GM12873 (cell line): ENCODE measurements at regions not wholly inside any gene's neighbourhood (a gene's known extent, or its start where the extent isn't known, plus 50 kb on each side); places are given as distances from the start of the nearest gene placed in this dataset.

Experiments used
- TF ChIP-seq, protein P1 (sequence below): IDR thresholded peaks from 2 replicates; pipeline ENCODE4 v1.5.1; 2012; ENCODE audit warnings: low read depth, mild to moderate bottlenecking, moderate library complexity, low read length, control low read depth; ENCODE audit not compliant: insufficient read depth; ENCODE audit errors: missing control alignments

- TF ChIP-seq, protein P1, sequence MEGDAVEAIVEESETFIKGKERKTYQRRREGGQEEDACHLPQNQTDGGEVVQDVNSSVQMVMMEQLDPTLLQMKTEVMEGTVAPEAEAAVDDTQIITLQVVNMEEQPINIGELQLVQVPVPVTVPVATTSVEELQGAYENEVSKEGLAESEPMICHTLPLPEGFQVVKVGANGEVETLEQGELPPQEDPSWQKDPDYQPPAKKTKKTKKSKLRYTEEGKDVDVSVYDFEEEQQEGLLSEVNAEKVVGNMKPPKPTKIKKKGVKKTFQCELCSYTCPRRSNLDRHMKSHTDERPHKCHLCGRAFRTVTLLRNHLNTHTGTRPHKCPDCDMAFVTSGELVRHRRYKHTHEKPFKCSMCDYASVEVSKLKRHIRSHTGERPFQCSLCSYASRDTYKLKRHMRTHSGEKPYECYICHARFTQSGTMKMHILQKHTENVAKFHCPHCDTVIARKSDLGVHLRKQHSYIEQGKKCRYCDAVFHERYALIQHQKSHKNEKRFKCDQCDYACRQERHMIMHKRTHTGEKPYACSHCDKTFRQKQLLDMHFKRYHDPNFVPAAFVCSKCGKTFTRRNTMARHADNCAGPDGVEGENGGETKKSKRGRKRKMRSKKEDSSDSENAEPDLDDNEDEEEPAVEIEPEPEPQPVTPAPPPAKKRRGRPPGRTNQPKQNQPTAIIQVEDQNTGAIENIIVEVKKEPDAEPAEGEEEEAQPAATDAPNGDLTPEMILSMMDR: no peak
Observed at GRCh38 chr4:180840142-180840541, 1403.1 kb upstream of the TENM3 start.

- TF ChIP-seq, protein P1: no peak
Observed at GRCh38 chr4:180850318-180850940, 1392.8 kb upstream of the TENM3 start.

DNA sequence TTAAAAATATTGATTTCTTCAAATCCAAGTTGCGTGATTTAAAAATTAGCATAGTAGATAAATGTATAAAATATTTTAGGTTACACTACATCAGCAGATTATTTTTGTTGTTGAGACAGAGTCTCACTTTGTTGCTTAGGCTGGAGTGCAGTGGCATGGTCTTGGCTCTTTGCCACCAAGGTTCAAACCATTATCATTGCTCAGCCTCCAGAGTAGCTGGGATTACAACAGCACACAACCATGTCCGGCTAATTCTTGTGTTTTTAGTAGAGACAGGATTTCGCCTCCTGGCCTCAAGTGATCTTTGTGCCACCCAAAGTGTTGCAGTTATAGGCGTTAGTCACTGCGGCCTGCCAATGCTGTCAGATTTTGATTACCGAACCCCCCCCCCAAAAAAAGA is 1390.5 kb upstream of the TENM3 start:
- TF ChIP-seq, protein P1: no peak

DNA sequence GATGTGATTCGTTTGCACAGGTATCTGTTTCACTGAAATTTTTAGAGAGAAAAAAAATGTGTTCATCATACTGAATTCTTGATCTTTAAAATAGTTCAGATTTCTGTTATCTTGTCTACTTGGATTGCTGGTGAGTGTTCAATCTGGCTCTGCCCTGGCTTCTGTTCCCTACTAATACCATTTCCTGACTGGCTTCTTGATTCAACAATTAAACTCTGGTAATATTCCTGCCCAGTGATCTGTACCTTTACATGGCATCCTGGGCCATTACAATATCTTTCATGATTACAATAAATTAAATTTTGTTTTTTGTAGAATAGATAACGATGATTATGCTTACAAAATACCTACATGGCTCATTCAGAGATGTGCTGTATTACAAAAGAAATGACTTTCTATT is 1388.0 kb upstream of the TENM3 start:
- TF ChIP-seq, protein P1: no peak

DNA sequence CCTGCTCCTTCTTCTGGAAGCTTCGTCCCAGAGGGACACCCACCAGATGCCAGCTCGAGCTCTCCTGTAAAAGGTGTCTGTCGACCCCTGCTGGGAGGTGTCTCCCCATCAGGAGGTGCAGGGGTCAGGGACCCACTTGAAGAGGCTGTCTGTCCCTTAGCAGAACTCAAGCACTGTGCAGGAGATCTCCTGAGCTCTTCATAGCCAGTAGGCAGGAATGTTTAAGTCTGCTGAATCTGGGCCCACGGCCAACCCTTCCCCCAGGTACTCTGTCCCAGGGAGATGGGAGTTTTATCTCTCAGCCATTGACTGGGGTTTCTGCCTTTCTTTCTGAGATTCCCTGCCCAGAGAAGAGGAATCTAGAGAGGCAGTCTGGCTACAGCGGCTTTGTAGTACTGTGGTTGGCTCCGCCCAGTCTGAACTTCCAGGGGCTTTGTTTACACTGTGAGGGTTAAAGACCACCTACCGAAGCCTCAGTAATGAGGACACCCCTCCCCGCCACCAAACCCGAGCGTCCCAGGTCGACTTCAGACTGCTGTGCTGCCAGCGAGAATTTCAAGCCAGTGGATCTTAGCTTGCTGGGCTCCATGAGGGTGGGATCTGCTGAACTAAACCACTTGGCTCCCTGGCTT is 1383.0 kb upstream of the TENM3 start:
- TF ChIP-seq, protein P1: no peak

- TF ChIP-seq, protein P1: no peak
Observed at GRCh38 chr4:180861651-180862050, 1381.6 kb upstream of the TENM3 start.

GRCh38 chr4:180866933-180867643 is 1376.1 kb upstream of the TENM3 start:
- TF ChIP-seq, protein P1: no peak
